Karpas-422 (cell line): ENCODE measurements at regions not wholly inside any gene's neighbourhood (a gene's known extent, or its start where the extent isn't known, plus 50 kb on each side); places are given as distances from the start of the nearest gene placed in this dataset.

ENCODE experiments used
- DNase-seq: peaks from one replicate; pipeline ENCODE4 v3.0.0-alpha.2; 2015
- H2AFZ ChIP-seq: fragments of 200-600 bp; sonication (generic); 2 replicates; pipeline ENCODE4 v1.6.1; 2014; ENCODE audit warnings: antibody characterized with exemption, low read length, mixed read lengths
- H3K27ac ChIP-seq: fragments of 200-600 bp; sonication (generic); 2 replicates; pipeline ENCODE4 v1.5.1; 2014; ENCODE audit warnings: mild to moderate bottlenecking, low read length, moderate library complexity
- H3K27me3 ChIP-seq: fragments of 200-600 bp; sonication (generic); 2 replicates; pipeline ENCODE4 v1.6.1; 2014; ENCODE audit warnings: low read length, mixed read lengths
- H3K36me3 ChIP-seq: fragments of 200-600 bp; sonication (generic); 2 replicates; pipeline ENCODE4 v1.6.1; 2014; ENCODE audit warnings: low read length, mixed read lengths; ENCODE audit not compliant: insufficient read depth
- H3K4me1 ChIP-seq: fragments of 200-600 bp; sonication (generic); 2 replicates; pipeline ENCODE4 v1.6.1; 2014; ENCODE audit warnings: mild to moderate bottlenecking, low read length, mixed read lengths
- H3K4me2 ChIP-seq: fragments of 200-600 bp; sonication (generic); 2 replicates; pipeline ENCODE4 v1.6.1; 2014; ENCODE audit warnings: low read length, low read depth, mild to moderate bottlenecking; ENCODE audit not compliant: poor library complexity, severe bottlenecking
- H3K4me3 ChIP-seq: fragments of 200-600 bp; sonication (generic); 2 replicates; pipeline ENCODE4 v1.5.1; 2014; ENCODE audit warnings: mild to moderate bottlenecking, antibody characterized with exemption, low read length, mixed read lengths
- H3K79me2 ChIP-seq: fragments of 200-600 bp; sonication (generic); 2 replicates; pipeline ENCODE4 v1.6.1; 2014; ENCODE audit warnings: mild to moderate bottlenecking, low read length, mixed read lengths
- H3K9ac ChIP-seq: fragments of 200-600 bp; sonication (generic); 2 replicates; pipeline ENCODE4 v1.6.0; 2014; ENCODE audit warnings: low read length
- H3K9me2 ChIP-seq: fragments of 200-600 bp; sonication (generic), shearing (Covaris generic); replicated peaks from 2 replicates; pipeline ENCODE4 v1.6.0; 2014; ENCODE audit warnings: mild to moderate bottlenecking, low read length, moderate library complexity; ENCODE audit not compliant: insufficient read depth
- H3K9me3 ChIP-seq: fragments of 300-700, 200-600 bp; sonication (generic); 2 replicates; pipeline ENCODE4 v1.6.1; 2014; ENCODE audit warnings: low read length, mixed read lengths
- H4K20me1 ChIP-seq: fragments of 200-600 bp; sonication (generic); 2 replicates; pipeline ENCODE4 v1.6.1; 2014; ENCODE audit warnings: mild to moderate bottlenecking, antibody characterized with exemption, low read length, low read depth; ENCODE audit not compliant: insufficient read depth

DNA sequence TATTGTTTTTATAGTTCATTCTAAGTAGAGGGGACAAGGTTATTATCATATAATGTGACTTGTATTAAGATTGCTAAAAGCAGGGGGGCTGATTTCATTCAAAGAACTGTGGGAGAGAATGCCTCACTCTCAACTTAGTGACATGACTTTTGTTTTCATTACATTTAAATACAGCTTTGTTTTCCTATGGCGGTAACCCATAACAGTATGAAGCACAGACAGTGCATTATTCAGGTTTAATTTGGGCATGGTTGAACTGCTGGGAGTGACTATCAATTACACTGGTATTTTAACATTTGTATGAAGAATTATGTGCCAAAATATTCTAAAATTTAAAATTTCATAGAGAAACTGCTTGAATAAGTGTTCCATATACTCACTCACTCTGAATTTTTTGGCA lies 637.3 kb downstream of the USP25 start:
- Histone ChIP-seq H3K9me3 (peaks cover 13% of the 10 kb centered on the region), H3K4me2 (no peak overlapping the region), H3K27me3 (no peaks in the 10 kb centered on the region), H4K20me1 (no peaks in the 10 kb centered on the region), H3K4me1 (no peaks in the 10 kb centered on the region), H3K9ac (no peak overlapping the region), H3K4me3 (no peak overlapping the region), H3K27ac (no peak overlapping the region), H3K79me2 (no peaks in the 10 kb centered on the region), H3K9me2 (no peaks in the 10 kb centered on the region), H2AFZ (no peak overlapping the region), H3K36me3 (no peaks in the 10 kb centered on the region)
- no peak for DNase-seq

DNA sequence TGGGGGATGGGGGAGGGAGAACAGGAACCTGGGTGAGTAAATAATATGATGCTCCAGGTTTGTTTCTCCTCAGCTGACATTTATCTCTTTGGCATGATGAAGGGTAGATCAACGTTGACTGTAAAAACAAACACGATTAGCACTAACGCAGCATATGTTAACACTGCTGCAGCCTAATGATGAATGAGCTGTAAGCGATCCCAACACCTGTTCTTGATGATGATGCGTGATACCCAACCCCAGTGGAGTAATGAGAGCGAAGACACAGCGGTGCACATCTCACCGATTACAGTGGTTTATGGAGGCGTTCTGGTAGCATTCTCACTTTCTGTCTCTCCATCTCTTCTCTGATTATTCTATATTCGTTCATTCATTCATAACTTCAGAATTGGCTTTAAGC lies 640.4 kb downstream of the USP25 start:
- DNase-seq = no peak
- no peak overlapping the region for H3K27ac ChIP-seq
- no peaks in the 10 kb centered on the region for H3K79me2 ChIP-seq
- H3K36me3 ChIP-seq = no peaks in the 10 kb centered on the region
- H2AFZ ChIP-seq = no peak overlapping the region
- peaks cover 13% of the 10 kb centered on the region for H3K9me3 ChIP-seq
- no peak overlapping the region for H3K9ac ChIP-seq
- no peak overlapping the region for H3K4me3 ChIP-seq
- H3K27me3 ChIP-seq = no peaks in the 10 kb centered on the region
- H4K20me1 ChIP-seq = no peaks in the 10 kb centered on the region
- H3K4me1 ChIP-seq = no peaks in the 10 kb centered on the region
- no peaks in the 10 kb centered on the region for H3K9me2 ChIP-seq
- H3K4me2 ChIP-seq = no peak overlapping the region

DNA sequence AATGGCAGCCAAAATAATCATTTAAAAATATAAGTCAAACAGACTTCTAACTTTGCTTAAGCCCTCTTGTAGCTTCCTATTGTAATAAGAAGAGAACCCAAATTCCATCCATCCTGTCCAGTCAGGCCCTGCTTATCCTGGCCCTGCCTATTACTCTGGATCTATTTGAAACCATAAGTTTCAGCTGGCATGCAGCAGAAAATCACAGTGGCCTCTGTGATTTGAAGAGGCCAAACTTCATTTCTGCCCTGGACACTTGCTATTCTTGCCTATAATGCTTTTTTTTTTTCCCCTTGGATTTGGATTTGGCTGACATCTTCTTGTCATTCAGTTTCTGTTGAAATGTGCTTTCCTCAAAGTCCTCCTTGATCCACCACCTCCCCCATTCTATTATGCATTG lies 642.8 kb downstream of the USP25 start:
- H2AFZ ChIP-seq = no peak overlapping the region
- H3K27ac ChIP-seq = no peak overlapping the region
- no peak overlapping the region for H3K4me2 ChIP-seq
- H3K4me3 ChIP-seq = no peak overlapping the region
- no peaks in the 10 kb centered on the region for H3K9me2 ChIP-seq
- peaks cover 11% of the 10 kb centered on the region for H3K9me3 ChIP-seq
- H3K9ac ChIP-seq = no peak overlapping the region
- no peaks in the 10 kb centered on the region for H3K4me1 ChIP-seq
- no peak for DNase-seq
- no peaks in the 10 kb centered on the region for H4K20me1 ChIP-seq
- H3K27me3 ChIP-seq = no peaks in the 10 kb centered on the region
- no peaks in the 10 kb centered on the region for H3K36me3 ChIP-seq
- no peaks in the 10 kb centered on the region for H3K79me2 ChIP-seq

DNA sequence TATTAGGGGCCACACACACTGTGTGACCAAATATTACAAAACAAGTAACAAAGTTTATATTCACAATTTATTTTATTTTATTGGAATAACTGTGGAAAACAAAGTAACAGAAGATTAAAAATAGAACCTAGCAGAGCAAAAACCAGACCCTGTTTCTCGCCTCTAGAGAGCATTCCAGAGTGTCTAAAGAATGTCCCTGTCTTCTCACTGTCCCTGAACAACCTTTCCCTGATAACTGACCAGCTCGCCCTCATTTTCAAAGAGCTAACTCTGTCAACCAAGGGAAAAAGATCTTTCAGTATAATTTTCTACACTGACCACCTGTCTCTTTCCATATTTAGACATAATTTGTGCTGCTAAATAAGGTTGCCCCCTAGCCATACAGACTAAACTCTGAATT lies 646.9 kb downstream of the USP25 start:
- Histone ChIP-seq H3K4me2 (no peak overlapping the region), H3K36me3 (no peaks in the 10 kb centered on the region), H2AFZ (no peak overlapping the region), H3K9ac (no peak overlapping the region), H4K20me1 (no peaks in the 10 kb centered on the region), H3K27ac (no peak overlapping the region), H3K27me3 (no peaks in the 10 kb centered on the region), H3K9me2 (no peaks in the 10 kb centered on the region), H3K9me3 (peaks cover 10% of the 10 kb centered on the region), H3K4me3 (no peak overlapping the region), H3K79me2 (no peaks in the 10 kb centered on the region), H3K4me1 (no peaks in the 10 kb centered on the region)
- no peak for DNase-seq

DNA sequence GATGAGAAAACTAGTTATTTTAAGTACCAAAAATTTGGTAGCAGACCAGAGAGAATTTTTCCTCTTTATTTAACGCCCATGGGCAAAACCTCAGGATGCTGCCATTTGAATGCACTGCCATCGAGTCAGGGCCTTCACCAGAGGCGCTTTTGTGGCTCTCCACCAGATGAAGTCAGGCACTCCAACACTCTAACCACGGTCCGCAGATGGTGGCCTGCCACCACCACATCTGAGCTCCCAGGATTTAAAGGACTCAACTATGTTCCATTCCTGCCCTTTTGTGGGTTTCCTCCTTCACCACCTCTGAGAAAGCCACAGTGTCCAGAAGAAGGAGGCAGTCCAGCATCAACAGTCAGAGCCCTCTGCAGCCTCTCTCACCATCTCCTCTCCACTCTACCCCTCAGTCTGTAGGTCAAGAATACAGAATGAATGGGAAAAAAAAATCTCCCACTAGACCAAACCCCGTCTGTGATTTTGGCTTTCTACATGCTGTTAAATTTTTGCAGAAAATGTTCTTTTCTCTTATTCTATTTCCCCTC lies 647.4 kb downstream of the USP25 start:
- H2AFZ ChIP-seq = no peak overlapping the region
- DNase-seq = no peak

DNA sequence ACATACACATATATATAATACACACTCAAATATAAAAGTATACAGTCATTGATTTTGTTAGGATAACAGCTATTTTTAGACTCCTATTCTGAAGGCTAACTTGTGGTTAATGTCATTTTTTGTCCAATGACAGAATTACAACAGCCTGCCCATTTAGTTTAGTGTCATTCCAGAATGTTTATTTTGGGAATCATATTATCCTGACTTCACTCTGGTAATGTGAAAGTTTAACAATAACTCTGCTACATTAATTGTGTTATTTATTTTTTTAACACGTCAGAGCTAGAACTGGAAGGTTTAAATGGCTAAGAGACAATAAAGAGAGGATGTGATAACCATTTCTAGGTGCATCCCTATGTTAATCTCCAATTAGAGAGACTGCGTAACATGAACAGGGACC lies 648.1 kb downstream of the USP25 start:
- Histone ChIP-seq H2AFZ (no peak overlapping the region), H3K36me3 (no peaks in the 10 kb centered on the region), H3K27ac (no peak overlapping the region), H3K9me3 (peaks cover 10% of the 10 kb centered on the region), H3K9ac (no peak overlapping the region), H4K20me1 (no peaks in the 10 kb centered on the region), H3K4me3 (no peak overlapping the region), H3K27me3 (no peaks in the 10 kb centered on the region), H3K4me2 (no peak overlapping the region), H3K9me2 (no peaks in the 10 kb centered on the region), H3K79me2 (no peaks in the 10 kb centered on the region), H3K4me1 (no peaks in the 10 kb centered on the region)
- no peak for DNase-seq

More for the DNA sequence above, 647.4 kb downstream of the USP25 start:
- Histone ChIP-seq H3K4me2 (no peak overlapping the region), H3K9ac (no peak overlapping the region), H3K4me3 (no peak overlapping the region), H3K27me3 (no peaks in the 10 kb centered on the region), H3K9me2 (no peaks in the 10 kb centered on the region), H3K79me2 (no peaks in the 10 kb centered on the region), H4K20me1 (no peaks in the 10 kb centered on the region), H3K4me1 (no peaks in the 10 kb centered on the region), H3K27ac (no peak overlapping the region), H3K36me3 (no peaks in the 10 kb centered on the region), H3K9me3 (peaks cover 10% of the 10 kb centered on the region)

DNA sequence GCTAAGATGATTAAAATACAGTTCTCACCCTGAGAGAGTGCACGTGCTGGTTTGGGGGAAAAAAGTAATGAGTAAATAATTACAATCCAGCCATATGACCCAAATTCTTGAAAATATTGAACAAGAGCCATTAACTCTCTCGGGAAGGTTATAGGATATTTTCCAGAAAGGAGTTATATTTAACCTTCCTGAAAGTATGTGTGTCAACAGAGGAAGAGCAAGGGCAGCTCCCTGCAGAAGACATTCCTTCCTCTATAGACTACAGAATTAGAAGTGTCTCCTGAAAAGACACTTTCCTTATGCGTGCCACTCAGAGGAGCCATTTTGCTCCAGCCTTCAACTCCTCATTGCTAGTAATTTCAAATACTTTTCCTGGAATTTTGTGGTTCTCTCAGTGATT lies 648.7 kb downstream of the USP25 start:
- Histone ChIP-seq H3K9ac (no peak overlapping the region), H3K27me3 (no peaks in the 10 kb centered on the region), H3K36me3 (no peaks in the 10 kb centered on the region), H3K27ac (no peak overlapping the region), H3K4me1 (no peaks in the 10 kb centered on the region), H3K79me2 (no peaks in the 10 kb centered on the region), H4K20me1 (no peaks in the 10 kb centered on the region), H3K4me3 (no peak overlapping the region), H3K9me3 (peaks cover 10% of the 10 kb centered on the region), H3K9me2 (no peaks in the 10 kb centered on the region), H3K4me2 (no peak overlapping the region), H2AFZ (no peak overlapping the region)
- DNase-seq = no peak

DNA sequence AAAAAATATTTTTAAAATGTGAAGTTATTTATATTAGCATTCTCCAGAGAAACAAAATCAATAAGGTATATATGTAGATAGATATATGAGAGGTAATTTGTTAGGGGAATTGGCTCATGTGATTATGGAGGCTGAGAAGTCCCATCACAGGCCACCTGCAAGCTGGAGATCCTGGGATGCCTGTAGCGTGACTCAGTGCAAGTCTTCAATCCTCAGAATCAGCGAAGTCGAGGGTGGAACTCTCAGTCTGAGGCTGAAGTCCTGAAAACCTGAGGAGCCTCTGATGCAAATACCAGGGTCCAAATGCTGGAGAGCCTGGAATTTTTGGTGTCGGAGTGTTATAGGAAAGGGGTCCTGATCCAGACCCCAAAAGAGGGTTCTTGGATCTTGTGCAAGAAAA lies 658.5 kb downstream of the USP25 start:
- no peaks in the 10 kb centered on the region for H3K36me3 ChIP-seq
- peaks cover 16% of the 10 kb centered on the region; the same call in 1 of the 2 replicates for H3K9me3 ChIP-seq
- no peaks in the 10 kb centered on the region for H3K9me2 ChIP-seq
- H3K9ac ChIP-seq = no peak overlapping the region
- no peaks in the 10 kb centered on the region for H3K27me3 ChIP-seq
- no peak overlapping the region for H3K4me3 ChIP-seq
- H3K4me1 ChIP-seq = no peaks in the 10 kb centered on the region
- H3K79me2 ChIP-seq = no peaks in the 10 kb centered on the region
- no peak overlapping the region for H2AFZ ChIP-seq
- DNase-seq = no peak
- no peak overlapping the region for H3K4me2 ChIP-seq
- no peaks in the 10 kb centered on the region for H4K20me1 ChIP-seq
- H3K27ac ChIP-seq = no peak overlapping the region
